ENCODE measurements at regions not wholly inside any gene's neighbourhood (a gene's known extent, or its start where the extent isn't known, plus 50 kb on each side); places are given as distances from the start of the nearest gene placed in this dataset.

- CTCF ChIA-PET, result no interaction called here
- TF ChIP-seq CTCF (IDR thresholded peaks at IDR 0.05; ENCODE audit: control extremely low read depth, extremely low read depth, low read depth, missing control alignments), result no peak
- POLR2A ChIA-PET, result no interaction called here
- DNase-seq (ENCODE audit: extremely low spot score), result no peak
Observed at GRCh38 chr1:239947801-239948200, 143.9 kb upstream of the FMN2 start.

GRCh38 chr1:239951511-239952140, 140.1 kb upstream of the FMN2 start:
- DNase-seq (ENCODE audit: extremely low spot score), result peak; percentile 38
- CTCF ChIA-PET, result interaction anchor here (1.0 to 4.3 kb wide), 15 partner anchors 11 to 238 kb away, joined by 3 to 23 read pairs (median 5); no protein-coding TSS in a partner anchor
- POLR2A ChIA-PET, result no interaction called here

GRCh38 chr1:239952348-239953308, 139.1 kb upstream of the FMN2 start:
- POLR2A ChIA-PET, result no interaction called here
- no peak for DNase-seq (ENCODE audit: extremely low spot score)
- CTCF ChIA-PET, result interaction anchor here (0.7 to 4.3 kb wide), 18 partner anchors 10 to 236 kb away, joined by 3 to 23 read pairs (median 4); no protein-coding TSS in a partner anchor
- TF ChIP-seq CTCF (IDR thresholded peaks at IDR 0.05; ENCODE audit: control extremely low read depth, extremely low read depth, low read depth, missing control alignments), result no peak

More at GRCh38 chr1:239951511-239952140, 140.1 kb upstream of the FMN2 start:
- peak; percentile 61 for TF ChIP-seq CTCF (IDR thresholded peaks at IDR 0.05; ENCODE audit: control extremely low read depth, extremely low read depth, low read depth, missing control alignments)

- POLR2A ChIA-PET, result no interaction called here
- TF ChIP-seq CTCF (IDR thresholded peaks at IDR 0.05; ENCODE audit: control extremely low read depth, extremely low read depth, low read depth, missing control alignments), result no peak
- DNase-seq (ENCODE audit: extremely low spot score), result no peak
- CTCF ChIA-PET, result interaction anchor here (1.6 to 4.0 kb wide), 2 partner anchors 15 to 23 kb away, joined by 3 to 19 read pairs; no protein-coding TSS in a partner anchor
Observed at GRCh38 chr1:239954836-239955235, 136.8 kb upstream of the FMN2 start.

- no peak for TF ChIP-seq CTCF (IDR thresholded peaks at IDR 0.05; ENCODE audit: control extremely low read depth, extremely low read depth, low read depth, missing control alignments)
- CTCF ChIA-PET, result interaction anchor here (1.3 to 1.6 kb wide), 2 partner anchors 22 to 234 kb away, joined by 3 to 4 read pairs; no protein-coding TSS in a partner anchor
- POLR2A ChIA-PET, result no interaction called here
- DNase-seq (ENCODE audit: extremely low spot score), result no peak
Observed at GRCh38 chr1:239955431-239955830, 136.3 kb upstream of the FMN2 start.

- POLR2A ChIA-PET, result no interaction called here
- DNase-seq (ENCODE audit: extremely low spot score), result no peak
- TF ChIP-seq CTCF (IDR thresholded peaks at IDR 0.05; ENCODE audit: control extremely low read depth, extremely low read depth, low read depth, missing control alignments), result no peak
- CTCF ChIA-PET, result interaction anchor here (1.3 to 1.6 kb wide), 3 partner anchors 18 to 233 kb away, joined by 4 to 5 read pairs (median 4); no protein-coding TSS in a partner anchor
Observed at GRCh38 chr1:239956263-239956662, 135.4 kb upstream of the FMN2 start.

All from GM10248 (cell line).